GM23248 (cell line): ENCODE measurements at regions not wholly inside any gene's neighbourhood (a gene's known extent, or its start where the extent isn't known, plus 50 kb on each side); places are given as distances from the start of the nearest gene placed in this dataset.

Experiments
- DNase-seq: peaks from one replicate; pipeline ENCODE4 v3.0.0-alpha.2; 2015
- H2AFZ ChIP-seq: fragments of 200-600 bp; sonication (generic); 2 replicates; pipeline ENCODE4 v1.6.1; 2016; ENCODE audit warnings: antibody characterized with exemption
- H3F3A ChIP-seq: fragments of 200-600 bp; sonication (generic); 2 replicates; pipeline ENCODE4 v1.6.1; 2016; ENCODE audit warnings: mild to moderate bottlenecking, antibody characterized with exemption, mixed run types; ENCODE audit not compliant: insufficient read depth
- H3K27ac ChIP-seq: fragments of 200-600 bp; sonication (generic); 2 replicates; pipeline ENCODE4 v1.5.1; 2016; ENCODE audit warnings: mild to moderate bottlenecking
- H3K27me3 ChIP-seq: fragments of 200-600 bp; sonication (generic); replicated peaks from 2 replicates; pipeline ENCODE4 v1.6.1; 2016; ENCODE audit warnings: mild to moderate bottlenecking; ENCODE audit not compliant: insufficient read depth
- H3K36me3 ChIP-seq: fragments of 200-600 bp; sonication (generic); 2 replicates; pipeline ENCODE4 v1.6.1; 2016; ENCODE audit warnings: low read depth, mild to moderate bottlenecking
- H3K4me1 ChIP-seq: fragments of 200-600 bp; sonication (generic); 2 replicates; pipeline ENCODE4 v1.6.1; 2016; ENCODE audit warnings: mild to moderate bottlenecking; ENCODE audit not compliant: insufficient read depth
- H3K4me2 ChIP-seq: fragments of 200-600 bp; sonication (generic); one replicate; pipeline ENCODE4 v1.6.1; 2016; ENCODE audit warnings: mild to moderate bottlenecking; ENCODE audit not compliant: unreplicated experiment
- H3K4me3 ChIP-seq: fragments of 200-600 bp; sonication (generic); 2 replicates; pipeline ENCODE4 v1.5.1; 2016; ENCODE audit warnings: mild to moderate bottlenecking
- H3K79me2 ChIP-seq: fragments of 200-600 bp; sonication (generic); 2 replicates; pipeline ENCODE4 v1.6.1; 2016; ENCODE audit warnings: mild to moderate bottlenecking; ENCODE audit not compliant: insufficient read depth
- H3K9ac ChIP-seq: fragments of 200-600 bp; sonication (generic); 2 replicates; pipeline ENCODE4 v1.6.1; 2016; ENCODE audit warnings: mild to moderate bottlenecking
- H3K9me2 ChIP-seq: fragments of 200-600 bp; sonication (generic); 2 replicates; pipeline ENCODE4 v1.6.1; 2016; ENCODE audit warnings: mixed run types, mild to moderate bottlenecking, moderate library complexity; ENCODE audit not compliant: insufficient read depth
- H3K9me3 ChIP-seq: fragments of 200-600 bp; sonication (generic); one replicate; pipeline ENCODE4 v1.6.1; 2017; ENCODE audit warnings: low read depth
- H4K20me1 ChIP-seq: fragments of 200-600 bp; sonication (generic); 2 replicates; pipeline ENCODE4 v1.6.0; 2016; ENCODE audit not compliant: insufficient read depth
- EZH2 ChIP-seq: fragments of 200-600 bp; sonication (generic); IDR thresholded peaks from 2 replicates; pipeline ENCODE4 v1.6.1; 2018; ENCODE audit warnings: antibody characterized with exemption, mild to moderate bottlenecking; ENCODE audit not compliant: insufficient read depth, poor library complexity, severe bottlenecking
- EZH2phosphoT487 ChIP-seq: fragments of 200-600 bp; sonication (generic); IDR thresholded peaks from 2 replicates; pipeline ENCODE4 v1.6.1; 2018; ENCODE audit warnings: antibody characterized with exemption, moderate library complexity, mild to moderate bottlenecking, low read depth; ENCODE audit not compliant: insufficient read depth
- WGBS, 2 experiments: methylation state at CpG; one replicate each; pipeline ENCODE4 v1.1.6; 2015 to 2017; ENCODE audit warnings: low lambda C conversion rate in 2 of 2, low coverage in 1 of 2; ENCODE audit errors: missing lambda C conversion rate in 2 of 2; 5-methylcytosine and 5-hydroxymethylcytosine counted together
- in situ Hi-C: fragments of 300-500 bp; cut with MboI; formaldehyde crosslinking; loops from 2 replicates; pipeline ENCODE4 v1.15.0; 2020

GRCh38 chr10:78556705-78557432, 511.9 kb upstream of the ZMIZ1 start:
- no peak overlapping the region for H3K27ac ChIP-seq
- 81 to 93% methylated on average over 2 of the region's 2 CpGs for WGBS, 2 experiments

GRCh38 chr10:78557433-78557925, 511.3 kb upstream of the ZMIZ1 start:
- Histone ChIP-seq H3K36me3 (no peaks in the 10 kb centered on the region), H3K4me1 (peaks cover 3% of the 10 kb centered on the region; the same call in 1 of the 2 replicates), H3K27ac (no peak overlapping the region), H3K27me3 (no peaks in the 10 kb centered on the region; the same call in 1 of the 2 replicates), H3K4me2 (no peak overlapping the region), H3K79me2 (no peaks in the 10 kb centered on the region), H3K9me3 (no peaks in the 10 kb centered on the region), H3K9me2 (no peaks in the 10 kb centered on the region), H3K9ac (no peak overlapping the region), H3F3A (no peaks in the 10 kb centered on the region), H4K20me1 (no peaks in the 10 kb centered on the region), H3K4me3 (no peak overlapping the region), H2AFZ (no peak overlapping the region)
- DNase-seq = no peak
- TF ChIP-seq EZH2phosphoT487 (no peak), EZH2 (no peak)
- WGBS, 2 experiments = 72 to 75% methylated on average over 2 of the region's 2 CpGs
- in situ Hi-C loops = no loop called here

More at GRCh38 chr10:78556705-78557432, 511.9 kb upstream of the ZMIZ1 start:
- H3K9me2 ChIP-seq = no peaks in the 10 kb centered on the region
- H4K20me1 ChIP-seq = no peaks in the 10 kb centered on the region
- DNase-seq = no peak
- no peak for TF ChIP-seq EZH2phosphoT487
- no peak for TF ChIP-seq EZH2
- peaks cover 9% of the 10 kb centered on the region for H3K4me1 ChIP-seq
- H3K79me2 ChIP-seq = no peaks in the 10 kb centered on the region
- H3K27me3 ChIP-seq = no peaks in the 10 kb centered on the region; the same call in 1 of the 2 replicates
- no peak overlapping the region for H3K4me2 ChIP-seq
- no peaks in the 10 kb centered on the region for H3F3A ChIP-seq
- H3K9ac ChIP-seq = no peak overlapping the region
- in situ Hi-C loops = no loop called here
- H3K9me3 ChIP-seq = no peaks in the 10 kb centered on the region
- H3K4me3 ChIP-seq = no peak overlapping the region
- H3K36me3 ChIP-seq = no peaks in the 10 kb centered on the region
- no peak overlapping the region for H2AFZ ChIP-seq

- no peaks in the 10 kb centered on the region; the same call in 1 of the 2 replicates for H3K4me1 ChIP-seq
- H3K27me3 ChIP-seq = no peaks in the 10 kb centered on the region; the same call in 1 of the 2 replicates
- no peak overlapping the region for H2AFZ ChIP-seq
- no peaks in the 10 kb centered on the region for H3K9me3 ChIP-seq
- H3K4me2 ChIP-seq = no peak overlapping the region
- no peaks in the 10 kb centered on the region for H3K36me3 ChIP-seq
- H3K27ac ChIP-seq = no peak overlapping the region
- no peak for DNase-seq
- H3K4me3 ChIP-seq = no peak overlapping the region
- TF ChIP-seq EZH2phosphoT487 (no peak), EZH2 (no peak)
- no peaks in the 10 kb centered on the region for H4K20me1 ChIP-seq
- in situ Hi-C loops = no loop called here
- H3K9me2 ChIP-seq = no peaks in the 10 kb centered on the region
- 80 to 82% methylated on average over 10 of the region's 10 CpGs for WGBS, 2 experiments
- no peak overlapping the region for H3K9ac ChIP-seq
- no peaks in the 10 kb centered on the region for H3F3A ChIP-seq
- no peaks in the 10 kb centered on the region for H3K79me2 ChIP-seq
Observed at GRCh38 chr10:78559661-78560340, 509.0 kb upstream of the ZMIZ1 start.

- Histone ChIP-seq H3F3A (no peaks in the 10 kb centered on the region), H3K9me3 (no peaks in the 10 kb centered on the region), H2AFZ (no peak overlapping the region), H3K9ac (no peak overlapping the region), H4K20me1 (no peaks in the 10 kb centered on the region), H3K27me3 (peaks cover 2% of the 10 kb centered on the region; the same call in 1 of the 2 replicates), H3K4me1 (no peaks in the 10 kb centered on the region; the same call in 1 of the 2 replicates), H3K9me2 (no peaks in the 10 kb centered on the region), H3K79me2 (no peaks in the 10 kb centered on the region), H3K36me3 (no peaks in the 10 kb centered on the region), H3K4me2 (no peak overlapping the region), H3K4me3 (no peak overlapping the region), H3K27ac (no peak overlapping the region)
- TF ChIP-seq EZH2 = no peak
- TF ChIP-seq EZH2phosphoT487 = no peak
- DNase-seq = no peak
- in situ Hi-C loops = no loop called here
- 79 to 89% methylated on average over 4 of the region's 4 CpGs for WGBS, 2 experiments
Observed at GRCh38 chr10:78560341-78560688, 508.5 kb upstream of the ZMIZ1 start.
